ENCODE measurements at regions not wholly inside any gene's neighbourhood (a gene's known extent, or its start where the extent isn't known, plus 50 kb on each side); places are given as distances from the start of the nearest gene placed in this dataset.

GRCh38 chr6:167469101-167469500, 144.2 kb downstream of the TTLL2 start:
- H3K36me3 ChIP-seq (ENCODE audit: insufficient read depth, low read length) = no peaks in the 10 kb centered on the region
- H3K4me3 ChIP-seq (ENCODE audit: low read length) = no peak overlapping the region
- no peak overlapping the region for H3K27ac ChIP-seq (ENCODE audit: low read length)
- no peak overlapping the region for H3K4me2 ChIP-seq (ENCODE audit: low read depth, low read length, poor library complexity, severe bottlenecking)
- no peak overlapping the region for H3K9ac ChIP-seq (ENCODE audit: low read length)
- H4K20me1 ChIP-seq (ENCODE audit: insufficient read depth, low read depth, low read length) = no peaks in the 10 kb centered on the region
- H3K9me3 ChIP-seq (ENCODE audit: low read length) = no peaks in the 10 kb centered on the region
- no peak overlapping the region for H2AFZ ChIP-seq (ENCODE audit: low read length)
- no peaks in the 10 kb centered on the region for H3K27me3 ChIP-seq (ENCODE audit: low read length)
- H3K79me2 ChIP-seq (ENCODE audit: low read length) = no peaks in the 10 kb centered on the region
- no peaks in the 10 kb centered on the region for H3K4me1 ChIP-seq (ENCODE audit: low read length)
- no peak for DNase-seq
- no peaks in the 10 kb centered on the region for H3K9me2 ChIP-seq (replicated peaks; ENCODE audit: insufficient read depth, low read length)

- no peak overlapping the region for H3K4me2 ChIP-seq (ENCODE audit: low read depth, low read length, poor library complexity, severe bottlenecking)
Measured at GRCh38 chr6:167469672-167470071, 144.8 kb downstream of the TTLL2 start.

GRCh38 chr6:167470101-167470835, 145.4 kb downstream of the TTLL2 start:
- Histone ChIP-seq H2AFZ (ENCODE audit: low read length) (no peak overlapping the region), H4K20me1 (ENCODE audit: insufficient read depth, low read depth, low read length) (no peaks in the 10 kb centered on the region), H3K27me3 (ENCODE audit: low read length) (no peaks in the 10 kb centered on the region), H3K9me3 (ENCODE audit: low read length) (no peaks in the 10 kb centered on the region), H3K27ac (ENCODE audit: low read length) (no peak overlapping the region), H3K36me3 (ENCODE audit: insufficient read depth, low read length) (no peaks in the 10 kb centered on the region), H3K9me2 (replicated peaks; ENCODE audit: insufficient read depth, low read length) (no peaks in the 10 kb centered on the region), H3K79me2 (ENCODE audit: low read length) (no peaks in the 10 kb centered on the region), H3K4me2 (ENCODE audit: low read depth, low read length, poor library complexity, severe bottlenecking) (no peak overlapping the region), H3K4me3 (ENCODE audit: low read length) (no peak overlapping the region), H3K4me1 (ENCODE audit: low read length) (no peaks in the 10 kb centered on the region), H3K9ac (ENCODE audit: low read length) (no peak overlapping the region)
- DNase-seq = no peak

More at GRCh38 chr6:167469672-167470071, 144.8 kb downstream of the TTLL2 start:
- no peaks in the 10 kb centered on the region for H3K9me3 ChIP-seq (ENCODE audit: low read length)
- no peak overlapping the region for H2AFZ ChIP-seq (ENCODE audit: low read length)
- H3K9ac ChIP-seq (ENCODE audit: low read length) = no peak overlapping the region
- H3K9me2 ChIP-seq (replicated peaks; ENCODE audit: insufficient read depth, low read length) = no peaks in the 10 kb centered on the region
- H3K36me3 ChIP-seq (ENCODE audit: insufficient read depth, low read length) = no peaks in the 10 kb centered on the region
- H3K27ac ChIP-seq (ENCODE audit: low read length) = no peak overlapping the region
- no peak for DNase-seq
- H3K27me3 ChIP-seq (ENCODE audit: low read length) = no peaks in the 10 kb centered on the region
- H3K4me1 ChIP-seq (ENCODE audit: low read length) = no peaks in the 10 kb centered on the region
- no peaks in the 10 kb centered on the region for H3K79me2 ChIP-seq (ENCODE audit: low read length)
- H4K20me1 ChIP-seq (ENCODE audit: insufficient read depth, low read depth, low read length) = no peaks in the 10 kb centered on the region
- no peak overlapping the region for H3K4me3 ChIP-seq (ENCODE audit: low read length)

DNA sequence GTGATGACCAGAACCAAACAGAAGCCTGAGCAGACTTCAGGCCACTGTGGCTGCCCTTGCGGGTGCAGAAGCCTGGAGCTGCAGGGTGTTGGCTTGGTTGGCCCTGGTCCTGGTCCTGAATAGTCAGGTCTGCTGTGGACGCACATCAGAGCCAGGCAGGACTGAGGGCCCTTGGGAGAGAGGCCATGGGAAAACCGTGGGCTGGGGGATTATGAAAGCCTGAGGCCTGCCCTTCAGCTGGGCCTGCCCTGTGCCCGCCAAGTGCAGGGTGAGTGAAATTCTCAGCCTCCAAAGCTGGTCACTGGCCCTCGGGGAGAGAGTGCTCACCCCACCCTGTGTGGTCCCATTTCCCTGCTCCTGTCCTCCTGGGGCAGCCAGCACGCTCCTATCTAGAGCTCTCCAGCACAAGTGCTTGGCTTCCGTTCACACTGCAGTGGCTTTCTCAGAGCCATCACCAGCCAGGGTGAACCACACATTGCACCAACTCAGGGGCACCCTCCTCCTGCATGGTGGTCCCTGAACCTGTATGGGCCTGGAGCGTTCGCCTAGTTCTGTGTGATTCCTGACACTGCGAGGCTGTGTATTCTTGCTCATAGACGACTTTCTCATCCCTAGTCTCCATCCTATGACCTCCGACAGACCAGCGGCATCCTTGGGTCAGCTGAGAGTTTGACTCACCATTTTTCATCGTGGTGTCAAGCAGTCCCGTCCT, 146.1 kb downstream of the TTLL2 start:
- no peaks in the 10 kb centered on the region for H3K4me1 ChIP-seq (ENCODE audit: low read length)
- DNase-seq = no peak
- no peaks in the 10 kb centered on the region for H4K20me1 ChIP-seq (ENCODE audit: insufficient read depth, low read depth, low read length)
- no peak overlapping the region for H3K4me2 ChIP-seq (ENCODE audit: low read depth, low read length, poor library complexity, severe bottlenecking)
- no peak overlapping the region for H3K27ac ChIP-seq (ENCODE audit: low read length)
- H2AFZ ChIP-seq (ENCODE audit: low read length) = no peak overlapping the region
- H3K27me3 ChIP-seq (ENCODE audit: low read length) = no peaks in the 10 kb centered on the region
- H3K79me2 ChIP-seq (ENCODE audit: low read length) = no peaks in the 10 kb centered on the region
- no peak overlapping the region for H3K9ac ChIP-seq (ENCODE audit: low read length)
- no peak overlapping the region for H3K4me3 ChIP-seq (ENCODE audit: low read length)
- H3K9me2 ChIP-seq (replicated peaks; ENCODE audit: insufficient read depth, low read length) = no peaks in the 10 kb centered on the region
- H3K36me3 ChIP-seq (ENCODE audit: insufficient read depth, low read length) = no peaks in the 10 kb centered on the region
- H3K9me3 ChIP-seq (ENCODE audit: low read length) = no peaks in the 10 kb centered on the region

DNA sequence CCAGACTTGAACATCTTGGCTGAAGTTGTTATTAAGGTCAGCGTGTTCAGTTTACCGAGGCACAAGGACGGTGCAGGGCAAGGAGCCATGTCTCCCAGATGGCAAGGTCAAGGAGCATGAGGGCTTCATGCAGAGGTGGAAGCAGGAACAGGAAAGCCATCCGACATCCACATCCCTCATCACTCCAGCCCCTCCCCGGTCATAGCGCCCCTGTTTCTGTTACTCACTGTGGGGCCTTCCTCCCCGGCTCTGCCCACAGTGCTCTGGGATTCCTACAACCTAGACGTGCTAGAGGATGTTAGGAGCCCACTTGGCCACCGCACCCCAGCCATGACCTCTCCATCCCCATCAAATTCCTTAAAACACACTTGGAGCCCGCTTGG, 146.7 kb downstream of the TTLL2 start:
- Histone ChIP-seq H3K79me2 (ENCODE audit: low read length) (no peaks in the 10 kb centered on the region), H2AFZ (ENCODE audit: low read length) (no peak overlapping the region), H3K4me1 (ENCODE audit: low read length) (no peaks in the 10 kb centered on the region), H3K9ac (ENCODE audit: low read length) (no peak overlapping the region), H3K36me3 (ENCODE audit: insufficient read depth, low read length) (no peaks in the 10 kb centered on the region), H3K4me3 (ENCODE audit: low read length) (no peak overlapping the region), H3K4me2 (ENCODE audit: low read depth, low read length, poor library complexity, severe bottlenecking) (no peak overlapping the region), H4K20me1 (ENCODE audit: insufficient read depth, low read depth, low read length) (no peaks in the 10 kb centered on the region), H3K27ac (ENCODE audit: low read length) (no peak overlapping the region), H3K9me3 (ENCODE audit: low read length) (no peaks in the 10 kb centered on the region), H3K9me2 (replicated peaks; ENCODE audit: insufficient read depth, low read length) (no peaks in the 10 kb centered on the region), H3K27me3 (ENCODE audit: low read length) (no peaks in the 10 kb centered on the region)
- no peak for DNase-seq

- no peak overlapping the region for H3K27ac ChIP-seq (ENCODE audit: low read length)
- H3K27me3 ChIP-seq (ENCODE audit: low read length) = no peaks in the 10 kb centered on the region
- no peak for DNase-seq
- H3K9ac ChIP-seq (ENCODE audit: low read length) = no peak overlapping the region
- no peak overlapping the region for H2AFZ ChIP-seq (ENCODE audit: low read length)
- H3K4me2 ChIP-seq (ENCODE audit: low read depth, low read length, poor library complexity, severe bottlenecking) = no peak overlapping the region
- H3K9me3 ChIP-seq (ENCODE audit: low read length) = no peaks in the 10 kb centered on the region
- no peaks in the 10 kb centered on the region for H3K9me2 ChIP-seq (replicated peaks; ENCODE audit: insufficient read depth, low read length)
- H3K36me3 ChIP-seq (ENCODE audit: insufficient read depth, low read length) = no peaks in the 10 kb centered on the region
- H4K20me1 ChIP-seq (ENCODE audit: insufficient read depth, low read depth, low read length) = no peaks in the 10 kb centered on the region
- no peak overlapping the region for H3K4me3 ChIP-seq (ENCODE audit: low read length)
- no peaks in the 10 kb centered on the region for H3K4me1 ChIP-seq (ENCODE audit: low read length)
- no peaks in the 10 kb centered on the region for H3K79me2 ChIP-seq (ENCODE audit: low read length)
Measured at GRCh38 chr6:167472148-167472547, 147.3 kb downstream of the TTLL2 start.

DNA sequence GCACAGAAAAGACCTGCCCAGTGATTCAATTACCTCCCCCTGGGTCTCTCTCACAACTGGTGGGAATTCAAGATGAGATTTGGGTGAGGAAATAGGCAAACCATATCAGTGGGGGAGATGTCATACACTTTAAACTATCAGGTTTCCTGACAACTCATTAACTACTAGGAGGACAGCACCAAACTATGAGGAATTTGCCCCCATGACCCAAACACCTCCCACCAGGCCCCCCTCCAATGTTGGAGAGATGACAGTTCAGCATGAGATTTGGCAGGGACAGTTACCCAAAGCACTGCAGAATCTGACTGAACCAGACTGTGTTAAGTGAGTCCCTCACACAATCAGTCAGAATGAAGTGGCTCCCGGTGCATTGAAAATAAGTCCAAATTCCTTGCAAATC, 148.0 kb downstream of the TTLL2 start:
- no peak overlapping the region for H2AFZ ChIP-seq (ENCODE audit: low read length)

DNA sequence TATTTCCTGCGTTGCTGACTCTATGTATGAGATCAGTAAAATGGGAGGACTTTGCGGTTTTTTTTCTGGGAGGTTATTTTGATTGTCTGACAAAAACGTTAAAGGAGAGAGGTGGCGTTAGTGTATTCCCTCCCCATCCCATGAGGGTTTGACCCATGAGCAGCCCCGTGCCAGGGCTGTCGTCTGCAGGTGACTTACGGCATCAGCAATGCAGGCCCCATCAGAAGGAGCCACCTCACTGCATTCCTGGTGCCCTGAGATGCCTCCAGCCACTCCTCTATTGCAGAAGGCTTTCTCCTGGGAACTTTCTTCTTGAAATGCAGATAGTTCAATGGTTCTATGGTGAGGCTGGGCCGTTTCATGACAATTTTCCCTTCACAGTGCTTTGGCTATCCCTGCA, 149.3 kb downstream of the TTLL2 start:
- Histone ChIP-seq H2AFZ (ENCODE audit: low read length) (no peak overlapping the region), H3K36me3 (ENCODE audit: insufficient read depth, low read length) (no peaks in the 10 kb centered on the region), H3K27ac (ENCODE audit: low read length) (no peak overlapping the region), H3K79me2 (ENCODE audit: low read length) (no peaks in the 10 kb centered on the region), H3K4me1 (ENCODE audit: low read length) (no peaks in the 10 kb centered on the region), H3K9ac (ENCODE audit: low read length) (no peak overlapping the region), H3K4me3 (ENCODE audit: low read length) (no peak overlapping the region), H3K27me3 (ENCODE audit: low read length) (no peaks in the 10 kb centered on the region), H4K20me1 (ENCODE audit: insufficient read depth, low read depth, low read length) (no peaks in the 10 kb centered on the region), H3K9me3 (ENCODE audit: low read length) (no peaks in the 10 kb centered on the region), H3K4me2 (ENCODE audit: low read depth, low read length, poor library complexity, severe bottlenecking) (no peak overlapping the region), H3K9me2 (replicated peaks; ENCODE audit: insufficient read depth, low read length) (no peaks in the 10 kb centered on the region)
- no peak for DNase-seq

More for the DNA sequence above, 148.0 kb downstream of the TTLL2 start:
- Histone ChIP-seq H4K20me1 (ENCODE audit: insufficient read depth, low read depth, low read length) (no peaks in the 10 kb centered on the region), H3K9ac (ENCODE audit: low read length) (no peak overlapping the region), H3K27me3 (ENCODE audit: low read length) (no peaks in the 10 kb centered on the region), H3K4me3 (ENCODE audit: low read length) (no peak overlapping the region), H3K9me3 (ENCODE audit: low read length) (no peaks in the 10 kb centered on the region), H3K4me1 (ENCODE audit: low read length) (no peaks in the 10 kb centered on the region), H3K4me2 (ENCODE audit: low read depth, low read length, poor library complexity, severe bottlenecking) (no peak overlapping the region), H3K36me3 (ENCODE audit: insufficient read depth, low read length) (no peaks in the 10 kb centered on the region), H3K9me2 (replicated peaks; ENCODE audit: insufficient read depth, low read length) (no peaks in the 10 kb centered on the region), H3K79me2 (ENCODE audit: low read length) (no peaks in the 10 kb centered on the region), H3K27ac (ENCODE audit: low read length) (no peak overlapping the region)
- no peak for DNase-seq

Measured in Karpas-422 (cell line).